Neural cell (in vitro differentiated cells): ENCODE measurements at regions not wholly inside any gene's neighbourhood (a gene's known extent, or its start where the extent isn't known, plus 50 kb on each side); places are given as distances from the start of the nearest gene placed in this dataset.
"Not testable (repeated sequence)": the region's sequence is repeated elsewhere in the genome, so short reads cannot be mapped to it uniquely, and the experiment has no call there.

Experiments used
- H2AFZ ChIP-seq: fragments of 200-600, 300-800 bp; sonication (generic), shearing (Covaris generic); 2 replicates; pipeline ENCODE4 v1.6.0; 2014; ENCODE audit warnings: low read depth, mild to moderate bottlenecking, antibody characterized with exemption, low read length, moderate library complexity
- H3F3A ChIP-seq: fragments of 200-600 bp; shearing (Covaris generic); 2 replicates; pipeline ENCODE4 v1.6.1; 2016; ENCODE audit warnings: mild to moderate bottlenecking, moderate library complexity, mixed read lengths, antibody characterized with exemption, low read length; ENCODE audit not compliant: insufficient read depth, poor library complexity, severe bottlenecking
- H3K27ac ChIP-seq: fragments of 200-600, 300-800 bp; sonication (generic), shearing (Covaris generic); 2 replicates; pipeline ENCODE4 v1.5.1; 2014; ENCODE audit warnings: mild to moderate bottlenecking, low read length, moderate library complexity
- H3K27me3 ChIP-seq: fragments of 300-800, 200-600 bp; sonication (generic), shearing (Covaris generic); 2 replicates; pipeline ENCODE4 v1.6.0; 2014; ENCODE audit warnings: mild to moderate bottlenecking, low read depth, low read length, moderate library complexity; ENCODE audit not compliant: insufficient read depth
- H3K36me3 ChIP-seq: fragments of 300-800, 200-600 bp; sonication (generic), shearing (Covaris generic); 2 replicates; pipeline ENCODE4 v1.5.1; 2014; ENCODE audit warnings: mild to moderate bottlenecking, antibody characterized with exemption, low read length, moderate library complexity; ENCODE audit not compliant: insufficient read depth
- H3K4me2 ChIP-seq: fragments of 300-800, 200-600 bp; sonication (generic), shearing (Covaris generic); 2 replicates; pipeline ENCODE4 v1.6.0; 2014; ENCODE audit warnings: mild to moderate bottlenecking, low read length
- H3K4me3 ChIP-seq: fragments of 300-800, 200-600 bp; sonication (generic), shearing (Covaris generic); 2 replicates; pipeline ENCODE4 v1.5.1; 2014; ENCODE audit warnings: mild to moderate bottlenecking, low read length, moderate library complexity
- H3K79me2 ChIP-seq: fragments of 200-600 bp; shearing (Covaris generic); replicated peaks from 2 replicates; pipeline ENCODE4 v1.6.0; 2014; ENCODE audit warnings: mild to moderate bottlenecking, low read length, moderate library complexity; ENCODE audit not compliant: insufficient read depth
- H3K9ac ChIP-seq: fragments of 300-800, 200-600 bp; sonication (generic), shearing (Covaris generic); 2 replicates; pipeline ENCODE4 v1.6.1; 2016; ENCODE audit warnings: mild to moderate bottlenecking, low read length, mixed read lengths
- H3K9me2 ChIP-seq: fragments of 200-600 bp; shearing (Covaris generic); 2 replicates; pipeline ENCODE4 v1.6.1; 2016; ENCODE audit warnings: mild to moderate bottlenecking, low read length, mixed read lengths; ENCODE audit not compliant: insufficient read depth
- H3K9me3 ChIP-seq: fragments of 200-600, 300-800 bp; sonication (generic), shearing (Covaris generic); 2 replicates; pipeline ENCODE4 v1.6.1; 2016; ENCODE audit warnings: mild to moderate bottlenecking, mixed run types, low read length, moderate library complexity, mixed read lengths
- H4K20me1 ChIP-seq: fragments of 200-600 bp; shearing (Covaris generic); 2 replicates; pipeline ENCODE4 v1.6.1; 2016; ENCODE audit warnings: mild to moderate bottlenecking, mixed run types; ENCODE audit not compliant: insufficient read depth
- EP300 ChIP-seq: fragments of 450-650 bp; conservative IDR thresholded peaks from 2 replicates; pipeline ENCODE4 v1.6.1; 2014; ENCODE audit warnings: antibody characterized with exemption, mild to moderate bottlenecking, moderate library complexity; ENCODE audit not compliant: poor library complexity, severe bottlenecking
- EZH2 ChIP-seq: fragments of 200-600, 300-800 bp; shearing (Covaris generic), sonication (generic); IDR thresholded peaks from 2 replicates; pipeline ENCODE4 v1.6.1; 2014; ENCODE audit warnings: antibody characterized with exemption, low read length, borderline replicate concordance, mild to moderate bottlenecking; ENCODE audit not compliant: insufficient read depth, poor library complexity, severe bottlenecking
- POLR2AphosphoS5 ChIP-seq: IDR thresholded peaks from 2 replicates; pipeline ENCODE4 v1.6.1; 2012
- RAD21 ChIP-seq: fragments of 450-650 bp; conservative IDR thresholded peaks from 2 replicates; pipeline ENCODE4 v1.6.1; 2014; ENCODE audit warnings: antibody characterized with exemption, mild to moderate bottlenecking, moderate library complexity
- SMC3 ChIP-seq: fragments of 450-650 bp; conservative IDR thresholded peaks from 2 replicates; pipeline ENCODE4 v1.6.1; 2014; ENCODE audit warnings: antibody characterized with exemption, mild to moderate bottlenecking, moderate library complexity; ENCODE audit not compliant: poor library complexity
- TF ChIP-seq, protein P1 (sequence below): IDR thresholded peaks from 2 replicates; pipeline ENCODE4 v1.6.1; 2012; ENCODE audit warnings: borderline replicate concordance
- TF ChIP-seq, protein P2 (sequence below): fragments of 450-650 bp; IDR thresholded peaks from 2 replicates; pipeline ENCODE4 v1.5.1; 2014; ENCODE audit warnings: antibody characterized with exemption, mild to moderate bottlenecking, moderate library complexity; ENCODE audit not compliant: poor library complexity, severe bottlenecking

DNA sequence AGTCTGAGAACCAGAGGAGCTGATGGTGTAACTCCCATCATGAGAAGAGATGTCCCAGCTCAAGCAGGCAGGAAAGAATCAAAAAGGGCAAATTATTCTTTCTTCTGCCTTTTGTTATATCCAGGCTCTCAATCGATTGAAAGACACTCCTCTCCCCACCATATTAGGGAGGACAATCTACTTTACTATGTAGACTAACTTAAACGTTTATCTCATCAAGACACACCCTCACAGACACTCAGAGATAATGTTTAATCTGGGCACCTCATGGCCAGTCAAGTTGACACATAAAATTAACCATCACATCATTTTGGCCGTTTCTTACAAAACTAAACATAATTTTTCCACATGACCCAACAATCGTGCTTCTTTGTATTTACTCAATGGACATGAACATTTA, 534.3 kb upstream of the RORB start:
- Histone ChIP-seq H3K9ac (no peak overlapping the region), H3K27ac (no peak overlapping the region), H3F3A (no peaks in the 10 kb centered on the region), H3K79me2 (no peaks in the 10 kb centered on the region), H3K27me3 (no peaks in the 10 kb centered on the region), H3K9me2 (no peaks in the 10 kb centered on the region), H3K9me3 (no peaks in the 10 kb centered on the region), H3K36me3 (no peaks in the 10 kb centered on the region), H3K4me2 (no peak overlapping the region), H3K4me3 (no peak overlapping the region), H2AFZ (no peak overlapping the region), H4K20me1 (no peaks in the 10 kb centered on the region)
- TF ChIP-seq EP300 (no peak), POLR2AphosphoS5 (no peak)
- TF ChIP-seq, protein P1, sequence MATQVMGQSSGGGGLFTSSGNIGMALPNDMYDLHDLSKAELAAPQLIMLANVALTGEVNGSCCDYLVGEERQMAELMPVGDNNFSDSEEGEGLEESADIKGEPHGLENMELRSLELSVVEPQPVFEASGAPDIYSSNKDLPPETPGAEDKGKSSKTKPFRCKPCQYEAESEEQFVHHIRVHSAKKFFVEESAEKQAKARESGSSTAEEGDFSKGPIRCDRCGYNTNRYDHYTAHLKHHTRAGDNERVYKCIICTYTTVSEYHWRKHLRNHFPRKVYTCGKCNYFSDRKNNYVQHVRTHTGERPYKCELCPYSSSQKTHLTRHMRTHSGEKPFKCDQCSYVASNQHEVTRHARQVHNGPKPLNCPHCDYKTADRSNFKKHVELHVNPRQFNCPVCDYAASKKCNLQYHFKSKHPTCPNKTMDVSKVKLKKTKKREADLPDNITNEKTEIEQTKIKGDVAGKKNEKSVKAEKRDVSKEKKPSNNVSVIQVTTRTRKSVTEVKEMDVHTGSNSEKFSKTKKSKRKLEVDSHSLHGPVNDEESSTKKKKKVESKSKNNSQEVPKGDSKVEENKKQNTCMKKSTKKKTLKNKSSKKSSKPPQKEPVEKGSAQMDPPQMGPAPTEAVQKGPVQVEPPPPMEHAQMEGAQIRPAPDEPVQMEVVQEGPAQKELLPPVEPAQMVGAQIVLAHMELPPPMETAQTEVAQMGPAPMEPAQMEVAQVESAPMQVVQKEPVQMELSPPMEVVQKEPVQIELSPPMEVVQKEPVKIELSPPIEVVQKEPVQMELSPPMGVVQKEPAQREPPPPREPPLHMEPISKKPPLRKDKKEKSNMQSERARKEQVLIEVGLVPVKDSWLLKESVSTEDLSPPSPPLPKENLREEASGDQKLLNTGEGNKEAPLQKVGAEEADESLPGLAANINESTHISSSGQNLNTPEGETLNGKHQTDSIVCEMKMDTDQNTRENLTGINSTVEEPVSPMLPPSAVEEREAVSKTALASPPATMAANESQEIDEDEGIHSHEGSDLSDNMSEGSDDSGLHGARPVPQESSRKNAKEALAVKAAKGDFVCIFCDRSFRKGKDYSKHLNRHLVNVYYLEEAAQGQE, result no peak

DNA sequence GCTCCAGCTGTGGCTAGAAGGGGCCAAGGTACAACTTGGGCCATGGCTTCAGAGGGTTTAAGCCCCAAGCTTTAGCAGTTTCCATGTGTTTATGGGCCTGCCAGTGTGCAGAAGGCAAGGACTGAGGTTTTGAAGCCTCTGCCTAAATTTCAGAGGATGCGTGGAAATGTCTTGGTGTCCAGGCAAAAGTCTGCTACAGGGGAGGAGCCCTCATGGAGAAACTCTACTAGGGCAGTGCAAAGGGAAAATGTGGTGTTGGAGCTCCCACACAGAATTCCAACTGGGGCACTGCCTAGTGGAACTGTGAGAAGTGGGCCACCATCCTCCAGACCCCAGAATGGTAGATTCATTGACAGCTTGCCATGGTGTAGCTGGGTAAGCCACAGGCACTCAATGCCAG, 527.2 kb upstream of the RORB start:
- Histone ChIP-seq H3F3A (no peaks in the 10 kb centered on the region), H3K9me3 (peaks cover 2% of the 10 kb centered on the region), H4K20me1 (no peaks in the 10 kb centered on the region), H3K27ac (no peak overlapping the region), H2AFZ (no peak overlapping the region), H3K9me2 (no peaks in the 10 kb centered on the region), H3K4me2 (no peak overlapping the region), H3K9ac (no peak overlapping the region), H3K36me3 (no peaks in the 10 kb centered on the region), H3K27me3 (no peaks in the 10 kb centered on the region), H3K4me3 (no peak overlapping the region), H3K79me2 (no peaks in the 10 kb centered on the region)
- TF ChIP-seq SMC3, result no peak
- TF ChIP-seq, protein P1, result no peak
- TF ChIP-seq EZH2, result no peak
- TF ChIP-seq, protein P2, sequence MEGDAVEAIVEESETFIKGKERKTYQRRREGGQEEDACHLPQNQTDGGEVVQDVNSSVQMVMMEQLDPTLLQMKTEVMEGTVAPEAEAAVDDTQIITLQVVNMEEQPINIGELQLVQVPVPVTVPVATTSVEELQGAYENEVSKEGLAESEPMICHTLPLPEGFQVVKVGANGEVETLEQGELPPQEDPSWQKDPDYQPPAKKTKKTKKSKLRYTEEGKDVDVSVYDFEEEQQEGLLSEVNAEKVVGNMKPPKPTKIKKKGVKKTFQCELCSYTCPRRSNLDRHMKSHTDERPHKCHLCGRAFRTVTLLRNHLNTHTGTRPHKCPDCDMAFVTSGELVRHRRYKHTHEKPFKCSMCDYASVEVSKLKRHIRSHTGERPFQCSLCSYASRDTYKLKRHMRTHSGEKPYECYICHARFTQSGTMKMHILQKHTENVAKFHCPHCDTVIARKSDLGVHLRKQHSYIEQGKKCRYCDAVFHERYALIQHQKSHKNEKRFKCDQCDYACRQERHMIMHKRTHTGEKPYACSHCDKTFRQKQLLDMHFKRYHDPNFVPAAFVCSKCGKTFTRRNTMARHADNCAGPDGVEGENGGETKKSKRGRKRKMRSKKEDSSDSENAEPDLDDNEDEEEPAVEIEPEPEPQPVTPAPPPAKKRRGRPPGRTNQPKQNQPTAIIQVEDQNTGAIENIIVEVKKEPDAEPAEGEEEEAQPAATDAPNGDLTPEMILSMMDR, result no peak
- TF ChIP-seq POLR2AphosphoS5, result no peak
- no peak for TF ChIP-seq RAD21
- no peak for TF ChIP-seq EP300

DNA sequence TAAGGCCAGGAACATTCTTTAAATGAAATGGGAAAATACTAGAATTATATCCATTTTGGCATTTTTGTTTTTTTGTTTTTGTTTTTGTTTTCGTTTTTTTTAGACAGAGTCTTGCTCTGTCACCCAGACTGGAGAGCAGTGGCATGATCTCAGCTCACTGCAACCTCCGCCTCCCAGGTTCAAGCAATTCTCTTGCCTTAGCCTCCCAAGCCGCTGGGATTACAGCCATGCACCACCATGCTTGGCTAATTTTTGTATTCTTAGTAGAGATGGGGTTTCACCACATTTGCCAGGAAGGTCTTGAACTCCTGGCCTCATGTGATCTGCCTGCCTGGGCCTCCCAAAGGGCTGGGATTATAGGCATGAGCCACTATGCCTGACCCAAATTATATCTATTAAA, 520.7 kb upstream of the RORB start:
- not testable (repeated sequence) for H3K4me3 ChIP-seq, H3K36me3 ChIP-seq, H3K4me2 ChIP-seq, H2AFZ ChIP-seq, H4K20me1 ChIP-seq, H3K79me2 ChIP-seq, H3K9me2 ChIP-seq, H3K27me3 ChIP-seq, H3K9ac ChIP-seq, H3K9me3 ChIP-seq, H3F3A ChIP-seq, H3K27ac ChIP-seq
